NK-92 treated with Interleukin-12 subunit alpha and Interleukin-12 subunit beta, amount 100 ng/mL, for 24 hours (cell line): ENCODE measurements at regions not wholly inside any gene's neighbourhood (a gene's known extent, or its start where the extent isn't known, plus 50 kb on each side); places are given as distances from the start of the nearest gene placed in this dataset.
"Not testable (repeated sequence)": the region's sequence is repeated elsewhere in the genome, so short reads cannot be mapped to it uniquely, and the experiment has no call there.

ENCODE experiments used
- DNase-seq: peaks from one replicate; lab custom pipeline; 2025; lab: John Stamatoyannopoulos, UW

GRCh38 chr13:79612604-79613003 is 131.6 kb downstream of the NDFIP2 start:
- no peak for DNase-seq

- not testable (repeated sequence) for DNase-seq
Measured at GRCh38 chr13:79607895-79608294, 126.9 kb downstream of the NDFIP2 start.
